Right lobe of liver (tissue), 6 donors: ENCODE measurements at regions not wholly inside any gene's neighbourhood (a gene's known extent, or its start where the extent isn't known, plus 50 kb on each side); places are given as distances from the start of the nearest gene placed in this dataset.

Experiments used
- ATAC-seq, 4 donors: fragments of 200-7000 bp; cut with Tn5 transposase; one replicate each; pipeline ENCODE4 v1.9.1; 2020; ENCODE audit warnings: mild to moderate bottlenecking in 4 of 4, moderate library complexity in 4 of 4
- DNase-seq, 3 donors: peaks; one replicate each; pipeline ENCODE4 v3.0.0-alpha.2; 2020
- H3K27ac ChIP-seq, 3 donors: fragments of 200-600 bp; one replicate each; pipeline ENCODE4 v1.8.0; 2022
- H3K27me3 ChIP-seq, 2 donors: fragments of 200-600 bp; one replicate each; pipeline ENCODE4 v1.8.0; 2022
- H3K36me3 ChIP-seq, 4 donors: fragments of 200-600 bp; sonication (generic) in 1 of 4; one replicate each; pipeline versions ENCODE4 v1.5.1 to v1.8.0; 2017 to 2022; ENCODE audit warnings: control low read depth in 1 of 4
- H3K4me1 ChIP-seq, 4 donors: fragments of 200-600 bp; sonication (generic) in 1 of 4; one replicate each; pipeline versions ENCODE4 v1.5.1 to v1.8.0; 2017 to 2022; ENCODE audit warnings: control low read depth in 1 of 4
- H3K4me3 ChIP-seq, 3 donors: fragments of 200-600 bp; one replicate each; pipeline ENCODE4 v1.8.0; 2022
- H3K9me3 ChIP-seq, 4 donors: fragments of 200-600 bp; sonication (generic) in 1 of 4; one replicate each; pipeline versions ENCODE4 v1.5.1 to v1.8.0; 2017 to 2022; ENCODE audit warnings: control low read depth in 1 of 4
- POLR2A ChIP-seq: fragments of 450-650 bp; IDR thresholded peaks from one replicate; pipeline ENCODE4 v1.6.1; 2017; ENCODE audit warnings: antibody characterized with exemption, mild to moderate bottlenecking
- WGBS: methylation state at CpG from one replicate; pipeline ENCODE4 v1.1.6; 2018; ENCODE audit warnings: low coverage, low lambda C conversion rate; ENCODE audit not compliant: insufficient coverage; ENCODE audit errors: missing lambda C conversion rate; 5-methylcytosine and 5-hydroxymethylcytosine counted together
- intact Hi-C, 2 donors: fragments of 100-400 bp; cut with DNase I; formaldehyde crosslinking; loops; one replicate each; pipeline versions ENCODE4 v1.11.2 to v1.14.1; 2022
- TF ChIP-seq, protein P1 (sequence below), 4 donors: fragments of 200-600 bp in 3 of 4; fragments of 450-650 bp in 1 of 4; IDR thresholded peaks; one replicate each; pipeline versions ENCODE4 v1.5.1 to v1.8.0; 2016 to 2022; ENCODE audit warnings: antibody characterized with exemption in 4 of 4, mild to moderate bottlenecking in 2 of 4
- donor health status: DM: no; HTN: yes; CAD: no.
- donor health status: DM: no; HTN: no; CAD: no.
- donor health status: DM: no; HTN: no; CAD: no.
- donor health status: DM: no; HTN: yes; CAD: no.
- donor health status: DM: no; HTN: yes; CAD: no.

DNA sequence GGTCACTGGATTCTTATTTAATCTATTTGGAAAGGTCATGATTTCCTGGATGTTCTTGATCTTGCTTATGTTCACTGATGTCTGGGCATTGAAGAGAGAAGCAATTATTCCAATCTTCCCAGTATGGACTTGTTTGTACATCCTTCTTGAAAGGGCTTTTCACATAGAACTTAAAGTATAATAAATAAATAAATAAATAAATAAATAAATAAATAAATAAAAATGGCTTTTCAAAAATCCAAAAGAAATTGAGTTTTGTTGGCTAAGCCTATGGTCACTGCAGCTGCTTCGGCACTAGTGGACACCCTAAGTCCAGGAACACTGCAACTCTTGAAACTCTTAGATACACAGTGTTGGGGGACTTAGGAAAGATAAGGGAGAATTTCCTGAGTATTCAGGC lies 840.7 kb upstream of the EDIL3 start:
- H3K4me1 ChIP-seq, result no peaks in the 10 kb centered on the region
- WGBS, result 90% methylated on average over 1 of the region's 1 CpG
- H3K9me3 ChIP-seq, result no peaks in the 10 kb centered on the region
- TF ChIP-seq, protein P1, sequence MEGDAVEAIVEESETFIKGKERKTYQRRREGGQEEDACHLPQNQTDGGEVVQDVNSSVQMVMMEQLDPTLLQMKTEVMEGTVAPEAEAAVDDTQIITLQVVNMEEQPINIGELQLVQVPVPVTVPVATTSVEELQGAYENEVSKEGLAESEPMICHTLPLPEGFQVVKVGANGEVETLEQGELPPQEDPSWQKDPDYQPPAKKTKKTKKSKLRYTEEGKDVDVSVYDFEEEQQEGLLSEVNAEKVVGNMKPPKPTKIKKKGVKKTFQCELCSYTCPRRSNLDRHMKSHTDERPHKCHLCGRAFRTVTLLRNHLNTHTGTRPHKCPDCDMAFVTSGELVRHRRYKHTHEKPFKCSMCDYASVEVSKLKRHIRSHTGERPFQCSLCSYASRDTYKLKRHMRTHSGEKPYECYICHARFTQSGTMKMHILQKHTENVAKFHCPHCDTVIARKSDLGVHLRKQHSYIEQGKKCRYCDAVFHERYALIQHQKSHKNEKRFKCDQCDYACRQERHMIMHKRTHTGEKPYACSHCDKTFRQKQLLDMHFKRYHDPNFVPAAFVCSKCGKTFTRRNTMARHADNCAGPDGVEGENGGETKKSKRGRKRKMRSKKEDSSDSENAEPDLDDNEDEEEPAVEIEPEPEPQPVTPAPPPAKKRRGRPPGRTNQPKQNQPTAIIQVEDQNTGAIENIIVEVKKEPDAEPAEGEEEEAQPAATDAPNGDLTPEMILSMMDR (IDR thresholded peaks at IDR 0.05), result no peak
- TF ChIP-seq POLR2A, result no peak
- DNase-seq, result no peak
- no peaks in the 10 kb centered on the region for H3K27me3 ChIP-seq
- no peak for ATAC-seq
- intact Hi-C loops, result no loop called here
- no peak overlapping the region for H3K4me3 ChIP-seq
- H3K36me3 ChIP-seq, result no peaks in the 10 kb centered on the region
- H3K27ac ChIP-seq, result no peak overlapping the region

DNA sequence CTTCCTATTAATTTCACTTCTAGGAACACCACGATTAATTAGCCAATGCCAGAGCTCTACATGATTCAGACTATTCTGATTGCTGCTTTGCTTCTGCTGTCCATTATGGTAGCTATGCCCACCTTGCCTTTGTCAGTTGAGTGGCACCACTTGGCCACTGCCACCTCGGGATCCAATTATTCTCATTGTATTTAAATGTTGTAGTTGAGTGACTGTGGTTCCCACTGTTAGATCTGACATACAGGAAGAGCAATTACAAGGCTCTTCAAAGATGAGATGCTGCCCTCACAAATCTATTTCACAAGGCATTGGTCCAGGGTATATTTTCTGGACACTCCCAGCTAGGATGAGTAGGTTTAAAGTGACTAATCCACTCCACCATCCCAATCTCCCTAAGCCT lies 864.5 kb upstream of the EDIL3 start:
- H3K4me1 ChIP-seq, result no peaks in the 10 kb centered on the region
- ATAC-seq, result no peak
- TF ChIP-seq POLR2A, result no peak
- TF ChIP-seq, protein P1 (IDR thresholded peaks at IDR 0.05), result no peak
- H3K27ac ChIP-seq, result no peak overlapping the region
- intact Hi-C loops, result no loop called here
- no peaks in the 10 kb centered on the region for H3K9me3 ChIP-seq
- WGBS, result 68% methylated on average over 2 of the region's 2 CpGs
- no peak overlapping the region for H3K4me3 ChIP-seq
- H3K27me3 ChIP-seq, result no peaks in the 10 kb centered on the region
- H3K36me3 ChIP-seq, result no peaks in the 10 kb centered on the region
- no peak for DNase-seq

DNA sequence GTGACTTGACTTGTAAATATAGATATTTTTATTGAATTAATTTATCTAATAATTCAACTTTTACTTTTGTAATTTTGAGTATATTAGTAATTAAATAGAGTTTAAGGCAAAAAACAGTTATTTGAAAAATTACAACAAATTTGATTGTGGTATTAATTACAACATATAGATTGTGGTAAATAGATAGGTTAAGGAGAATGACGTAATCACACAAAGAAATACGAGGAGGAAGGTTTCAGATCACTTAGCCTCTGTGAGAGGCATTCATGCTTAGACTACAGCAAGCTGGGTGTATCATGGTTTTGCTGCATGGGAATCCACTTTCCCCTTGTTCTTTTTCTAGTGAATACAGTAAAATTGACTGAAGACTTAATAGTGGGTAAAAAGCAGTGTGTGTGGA lies 878.4 kb upstream of the EDIL3 start:
- Histone ChIP-seq H3K4me3 (no peak overlapping the region), H3K36me3 (no peaks in the 10 kb centered on the region), H3K4me1 (no peaks in the 10 kb centered on the region), H3K9me3 (no peaks in the 10 kb centered on the region), H3K27me3 (no peaks in the 10 kb centered on the region), H3K27ac (no peak overlapping the region)
- DNase-seq, result no peak
- intact Hi-C loops, result no loop called here
- ATAC-seq, result no peak
- 52% methylated on average over 2 of the region's 2 CpGs for WGBS
- TF ChIP-seq, protein P1 (IDR thresholded peaks at IDR 0.05), result no peak
- TF ChIP-seq POLR2A, result no peak

DNA sequence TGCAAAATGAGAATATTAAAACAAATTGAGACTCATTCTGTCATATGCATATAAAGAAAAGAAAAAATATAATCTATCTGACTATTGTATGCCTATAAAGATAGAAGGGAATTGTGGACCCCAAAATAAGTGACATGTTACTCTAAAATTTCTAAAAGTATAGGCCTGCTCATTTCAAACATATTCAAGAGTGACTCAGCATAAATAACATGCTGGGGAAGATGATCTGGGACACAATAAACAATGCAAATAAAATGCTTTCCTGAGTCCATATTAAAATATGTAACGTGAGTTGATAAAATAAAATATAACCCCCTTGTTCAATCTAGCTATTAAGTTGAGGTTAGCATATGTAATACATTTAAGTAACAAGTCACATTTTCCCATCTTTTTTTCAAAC lies 882.0 kb upstream of the EDIL3 start:
- no peaks in the 10 kb centered on the region for H3K9me3 ChIP-seq
- DNase-seq (no peak), ATAC-seq (no peak)
- no peaks in the 10 kb centered on the region for H3K4me1 ChIP-seq
- no peak overlapping the region for H3K27ac ChIP-seq
- WGBS, result 69% methylated on average over 1 of the region's 1 CpG
- no peaks in the 10 kb centered on the region for H3K27me3 ChIP-seq
- intact Hi-C loops, result no loop called here
- H3K36me3 ChIP-seq, result no peaks in the 10 kb centered on the region
- TF ChIP-seq, protein P1 (IDR thresholded peaks at IDR 0.05), result no peak
- TF ChIP-seq POLR2A, result no peak
- H3K4me3 ChIP-seq, result no peak overlapping the region

DNA sequence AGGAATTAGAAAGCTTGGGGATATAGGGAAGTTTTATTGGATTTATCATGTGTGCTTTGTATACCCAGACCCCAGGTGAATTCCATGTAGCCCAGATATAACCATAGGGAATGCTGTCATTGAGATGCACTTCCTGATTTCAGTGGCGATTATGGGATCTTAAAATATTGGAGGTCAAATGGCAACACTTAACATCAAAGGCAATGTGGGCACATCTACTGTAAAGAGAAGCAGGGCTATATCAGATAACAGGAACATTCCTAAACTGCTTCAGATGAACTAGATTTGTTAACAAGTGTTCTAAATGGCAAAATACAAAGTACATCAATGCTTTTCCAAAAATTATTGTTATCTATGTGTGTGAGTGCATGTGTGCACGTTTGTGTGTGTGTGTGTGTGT lies 883.5 kb upstream of the EDIL3 start:
- Histone ChIP-seq H3K9me3 (no peaks in the 10 kb centered on the region), H3K4me1 (no peaks in the 10 kb centered on the region), H3K27me3 (no peaks in the 10 kb centered on the region), H3K27ac (no peak overlapping the region), H3K36me3 (no peaks in the 10 kb centered on the region), H3K4me3 (no peak overlapping the region)
- WGBS, result 38% methylated on average over 2 of the region's 2 CpGs
- ATAC-seq (no peak), DNase-seq (no peak)
- TF ChIP-seq, protein P1 (IDR thresholded peaks at IDR 0.05), result no peak
- TF ChIP-seq POLR2A, result no peak
- intact Hi-C loops, result no loop called here
